KG1 (cell line): ENCODE measurements at regions not wholly inside any gene's neighbourhood (a gene's known extent, or its start where the extent isn't known, plus 50 kb on each side); places are given as distances from the start of the nearest gene placed in this dataset.
"Not testable (repeated sequence)": the region's sequence is repeated elsewhere in the genome, so short reads cannot be mapped to it uniquely, and the experiment has no call there.

Experiments
- DNase-seq: peaks from one replicate; lab custom pipeline; 2025; lab: John Stamatoyannopoulos, UW

DNA sequence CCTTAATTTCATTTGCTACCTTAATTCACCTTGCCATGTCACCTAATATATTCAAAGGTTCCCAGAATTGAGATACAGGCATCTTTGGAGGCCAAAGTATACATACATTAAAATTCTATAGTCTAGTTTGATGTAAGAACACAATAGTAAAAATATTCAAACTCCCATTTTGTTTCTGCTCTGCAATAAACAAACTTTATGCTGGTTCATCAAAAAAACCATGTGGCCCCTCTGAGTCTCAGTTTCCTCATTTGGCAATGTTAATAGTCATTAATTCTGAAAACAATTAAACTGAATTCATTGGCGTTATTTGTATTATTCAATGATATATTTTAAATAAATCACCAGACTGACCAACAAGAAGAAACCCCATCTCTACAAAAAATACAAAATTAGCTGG lies 639.4 kb upstream of the INTU start:
- DNase-seq: no peak

DNA sequence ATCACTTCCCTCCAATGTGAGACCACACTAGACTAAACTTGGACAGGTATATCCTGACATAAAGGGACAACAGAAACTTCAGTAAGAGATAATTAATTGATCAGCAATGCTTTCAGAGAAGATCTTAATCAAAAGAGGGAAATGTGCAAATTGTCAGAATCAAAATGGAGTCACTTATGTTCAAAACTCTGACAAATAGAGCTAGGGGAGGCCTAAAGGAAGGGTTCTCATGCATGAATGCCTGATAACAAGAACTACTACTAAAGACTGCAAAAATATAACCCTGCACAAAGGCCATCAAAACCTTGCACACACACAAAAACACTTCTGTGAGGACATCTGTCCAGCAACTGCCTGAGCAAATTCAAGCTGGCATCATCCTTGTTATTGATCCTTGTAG lies 637.5 kb upstream of the INTU start:
- no peak for DNase-seq

DNA sequence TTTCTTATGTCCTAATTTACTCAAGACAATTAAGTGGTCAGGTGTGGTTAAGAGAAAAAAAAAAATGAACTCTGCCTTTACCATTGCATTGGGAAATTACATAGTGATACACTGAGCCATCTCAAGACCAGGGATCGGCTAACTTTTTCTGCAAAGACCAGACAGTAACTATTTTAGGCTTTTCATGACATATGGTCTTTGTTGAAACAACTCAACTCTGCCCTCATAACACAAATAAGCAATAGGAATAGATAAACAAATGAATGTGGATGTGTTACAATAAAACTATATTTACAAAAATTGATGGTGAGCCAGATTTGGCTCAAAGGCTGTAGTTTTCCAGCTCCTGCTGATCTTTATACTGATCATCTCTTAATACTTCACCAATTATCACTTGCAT lies 632.6 kb upstream of the INTU start:
- DNase-seq: no peak

DNA sequence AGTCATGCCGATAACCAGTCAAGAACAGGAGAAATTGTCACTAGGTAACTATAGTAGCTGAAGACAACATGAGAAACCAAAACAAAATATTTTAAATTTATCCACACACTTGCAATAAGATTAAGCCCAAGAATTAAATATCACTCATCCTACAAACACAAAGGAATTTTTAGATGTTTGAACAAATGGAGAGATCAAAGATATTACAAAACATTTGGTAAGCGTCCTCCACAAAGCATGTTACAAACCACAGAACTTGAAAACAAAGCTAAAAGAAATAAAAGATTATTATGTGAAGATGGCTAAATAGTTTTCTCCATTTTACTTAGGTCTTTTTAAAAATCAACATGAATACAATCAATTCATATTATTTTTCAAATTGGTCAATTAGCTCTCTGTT lies 631.9 kb upstream of the INTU start:
- no peak for DNase-seq

DNA sequence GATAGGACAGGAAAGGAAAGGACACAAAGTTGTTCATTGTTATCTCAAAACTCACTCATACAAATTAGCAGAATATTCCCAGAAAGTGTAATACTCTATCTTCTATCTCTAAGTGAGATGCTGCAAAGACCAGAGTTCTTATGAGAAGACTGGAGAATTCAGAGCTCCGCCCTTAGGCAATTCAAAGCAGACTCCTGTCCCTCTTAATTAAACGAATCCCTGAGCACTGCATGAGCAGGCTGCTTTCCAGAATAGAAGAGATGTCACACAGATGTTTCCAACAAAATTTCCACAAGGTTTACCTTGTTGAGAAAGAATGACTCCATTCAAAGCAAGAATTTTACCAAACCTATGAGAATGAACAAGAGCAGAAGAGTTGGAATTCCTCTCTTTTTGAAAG lies 630.8 kb upstream of the INTU start:
- no peak for DNase-seq

DNA sequence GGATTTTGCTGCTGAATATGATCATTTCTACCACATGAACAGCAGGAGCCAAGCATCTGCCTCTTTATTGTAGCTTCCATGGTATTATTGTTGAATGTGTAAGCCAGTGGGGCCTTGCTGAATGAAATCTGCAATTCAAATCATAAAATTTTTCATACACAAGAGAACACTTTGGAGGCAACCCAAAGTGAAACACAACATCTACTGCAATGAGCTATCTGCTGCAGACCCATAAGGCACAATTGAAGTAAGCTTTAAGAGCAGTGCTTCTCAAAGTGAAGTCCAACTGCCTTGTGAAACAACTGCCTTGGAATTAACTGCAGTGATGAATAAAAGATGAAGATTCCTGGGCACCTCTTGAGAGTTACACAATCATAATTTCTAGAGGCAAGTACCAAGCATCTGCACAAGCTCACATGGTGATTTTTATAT lies 626.3 kb upstream of the INTU start:
- no peak for DNase-seq

DNA sequence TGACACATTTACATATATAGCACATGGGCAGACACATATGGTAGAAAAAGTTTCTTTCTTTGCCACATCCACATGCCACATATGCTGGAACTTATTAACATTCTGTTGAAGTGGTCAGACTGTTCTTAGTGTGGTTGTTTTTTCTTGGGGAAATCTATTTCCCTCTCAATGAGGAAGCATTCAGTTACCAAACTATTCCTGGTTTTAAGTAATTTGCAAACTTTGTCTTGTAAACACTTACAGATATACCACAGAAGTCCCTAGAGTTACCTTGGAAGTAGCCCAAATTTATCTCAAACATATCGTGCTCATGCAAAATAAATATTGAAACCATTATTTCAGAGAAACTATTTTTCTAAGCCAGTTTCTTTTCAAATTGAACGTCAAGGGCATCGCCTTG lies 625.5 kb upstream of the INTU start:
- no peak for DNase-seq

DNA sequence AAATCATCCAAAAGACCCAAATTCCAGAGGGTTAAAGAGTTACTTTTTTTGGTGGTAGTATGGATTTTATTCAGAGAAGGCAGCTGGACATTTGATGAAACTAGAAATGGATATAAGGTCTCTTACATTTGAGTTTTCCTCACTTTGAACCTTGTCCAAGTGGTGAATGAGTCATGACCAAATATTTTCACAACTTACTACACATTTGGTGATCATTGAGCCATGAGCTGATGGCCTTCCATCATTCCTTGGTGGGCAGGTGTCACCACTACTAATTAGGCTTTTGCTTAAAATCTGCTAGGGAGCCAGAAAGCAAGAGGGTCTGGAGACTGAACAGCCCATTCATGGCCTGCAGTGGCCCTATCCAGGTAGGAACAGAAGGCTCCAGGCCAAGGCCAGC lies 620.2 kb upstream of the INTU start:
- DNase-seq: no peak

DNA sequence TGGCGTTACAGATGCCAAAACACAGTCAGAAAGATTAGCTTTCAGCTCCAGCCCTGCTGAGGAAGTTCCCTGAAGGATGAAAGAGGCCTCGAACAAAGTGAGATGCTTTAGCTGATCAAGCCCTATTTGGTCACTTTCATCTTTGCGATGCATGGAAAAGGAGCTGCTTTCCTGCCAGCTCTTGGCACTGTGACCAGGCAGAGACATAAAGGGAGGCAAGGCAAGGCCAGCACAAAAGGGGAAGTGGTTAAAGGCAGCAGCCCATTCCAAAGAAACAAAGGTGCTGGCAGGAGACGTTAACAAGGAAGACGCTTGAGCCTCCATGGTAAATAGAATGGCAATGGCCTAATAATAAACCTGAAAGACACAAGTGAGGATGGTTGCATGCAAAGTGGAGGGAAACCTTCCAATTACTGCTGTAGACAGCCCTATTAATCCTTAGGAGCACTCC lies 617.1 kb upstream of the INTU start:
- no peak for DNase-seq

DNA sequence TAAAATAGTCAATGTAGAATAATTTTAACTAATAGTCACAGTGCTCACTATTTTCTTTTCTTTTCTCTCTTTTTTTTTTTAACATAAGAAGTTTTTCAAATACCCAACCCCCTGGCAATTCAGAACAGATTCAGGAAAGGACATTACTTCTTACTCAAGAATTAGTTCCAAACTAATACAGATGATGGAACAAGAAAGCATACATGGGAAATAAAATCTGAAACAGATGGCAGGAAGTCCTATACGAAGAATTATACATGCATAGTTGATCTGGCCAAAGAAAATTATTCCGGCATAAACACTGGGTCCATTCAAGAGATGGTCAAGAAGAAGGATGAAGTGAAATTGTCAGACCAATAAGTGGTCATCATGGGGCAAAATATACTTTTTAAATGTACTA lies 614.4 kb upstream of the INTU start:
- DNase-seq: no peak

DNA sequence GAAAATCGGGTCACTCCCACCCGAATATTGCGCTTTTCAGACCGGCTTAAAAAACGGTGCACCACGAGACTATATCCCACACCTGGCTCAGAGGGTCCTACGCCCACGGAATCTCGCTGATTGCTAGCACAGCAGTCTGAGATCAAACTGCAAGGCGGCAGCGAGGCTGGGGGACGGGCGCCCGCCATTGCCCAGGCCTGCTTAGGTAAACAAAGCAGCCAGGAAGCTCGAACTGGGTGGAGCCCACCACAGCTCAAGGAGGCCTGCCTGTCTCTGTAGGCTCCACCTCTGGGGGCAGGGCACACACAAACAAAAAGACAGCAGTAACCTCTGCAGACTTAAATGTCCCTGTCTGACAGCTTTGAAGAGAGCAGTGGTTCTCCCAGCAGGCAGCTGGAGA lies 611.9 kb upstream of the INTU start:
- not testable (repeated sequence) for DNase-seq

DNA sequence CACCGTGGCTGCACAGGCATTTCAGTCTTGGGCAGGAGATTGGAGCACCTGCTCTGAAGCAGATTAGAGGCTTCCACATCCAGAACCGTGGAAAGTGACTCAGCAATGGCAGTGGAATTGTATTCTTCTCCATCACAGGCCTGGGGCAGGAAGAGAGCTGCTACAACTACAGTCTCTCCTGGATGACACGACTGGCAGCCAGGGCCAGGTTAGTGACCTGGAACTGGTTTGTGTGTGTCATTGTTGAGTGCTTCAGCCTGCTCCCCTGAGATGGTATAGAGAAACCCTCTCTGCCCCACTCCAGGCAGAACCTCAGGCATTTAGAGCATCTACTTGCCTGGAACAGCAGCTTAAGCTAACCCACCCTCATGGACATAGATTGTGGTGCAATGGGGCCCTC lies 596.5 kb upstream of the INTU start:
- no peak for DNase-seq

DNA sequence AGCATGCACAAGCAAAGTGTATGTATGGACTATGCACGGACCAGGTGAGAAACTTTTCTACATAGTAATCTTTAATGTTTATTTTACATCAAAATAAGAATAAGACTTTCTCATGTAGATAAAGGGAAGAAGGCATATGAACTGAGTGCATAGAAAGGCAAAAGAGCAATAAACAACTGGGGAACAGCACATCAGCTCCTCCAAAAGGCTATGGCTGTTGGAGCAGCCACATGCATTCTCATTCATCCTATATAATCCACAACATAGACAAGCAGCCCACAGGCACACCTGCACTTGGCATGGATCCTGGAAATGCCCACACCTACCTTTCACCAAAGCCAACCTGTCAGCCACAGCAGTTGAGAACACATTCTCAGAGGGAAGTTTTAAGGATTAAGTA lies 586.9 kb upstream of the INTU start:
- no peak for DNase-seq

DNA sequence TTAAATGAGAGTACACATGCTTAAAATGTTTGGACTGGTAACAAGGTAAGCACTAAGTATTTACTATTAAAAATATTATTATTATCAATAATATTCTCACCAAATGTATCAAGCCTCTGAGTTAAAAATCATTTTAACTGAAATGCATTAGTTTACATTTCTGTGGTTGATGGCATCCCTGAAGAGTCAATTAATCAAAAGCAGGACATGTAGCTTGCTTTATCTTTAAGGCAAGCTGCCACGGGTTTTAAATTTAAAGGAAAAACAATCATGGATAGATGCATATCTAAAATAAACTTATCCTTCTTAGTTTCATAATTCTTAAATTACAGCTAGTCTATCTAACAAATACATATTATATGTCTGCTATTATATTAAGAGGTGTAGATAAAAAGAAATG lies 584.8 kb upstream of the INTU start:
- DNase-seq: no peak

DNA sequence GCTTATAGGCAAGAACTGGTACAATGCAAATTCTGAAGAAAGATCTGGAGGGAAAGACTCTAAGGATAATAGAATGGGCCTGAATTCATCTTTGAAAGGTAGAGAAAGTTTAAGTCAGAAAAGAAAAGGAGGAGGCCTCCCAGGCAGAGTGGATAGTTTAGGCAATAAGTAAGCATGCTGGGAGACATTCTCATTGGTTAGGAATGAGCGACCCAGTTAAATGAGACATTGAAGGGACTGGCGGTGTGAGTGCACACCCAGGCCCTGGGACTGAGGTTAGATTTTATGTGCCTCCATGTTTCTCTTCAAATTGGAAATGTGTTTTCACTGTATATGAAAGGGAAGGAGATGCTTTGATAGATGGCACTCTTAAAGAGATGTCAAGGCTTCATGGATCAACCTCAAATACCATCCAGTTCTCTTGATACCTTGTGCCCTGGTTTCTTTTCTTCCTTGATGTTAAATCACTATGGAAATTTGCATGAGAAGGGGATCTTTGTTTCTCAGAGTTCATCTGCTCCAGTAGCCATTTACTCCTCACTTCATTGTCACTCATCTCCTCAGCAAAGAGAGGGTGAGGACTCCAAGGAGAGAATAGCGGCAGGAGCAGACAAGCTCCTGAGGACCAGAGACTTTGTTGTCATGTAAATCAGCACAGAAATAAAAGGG lies 584.2 kb upstream of the INTU start:
- DNase-seq: no peak

DNA sequence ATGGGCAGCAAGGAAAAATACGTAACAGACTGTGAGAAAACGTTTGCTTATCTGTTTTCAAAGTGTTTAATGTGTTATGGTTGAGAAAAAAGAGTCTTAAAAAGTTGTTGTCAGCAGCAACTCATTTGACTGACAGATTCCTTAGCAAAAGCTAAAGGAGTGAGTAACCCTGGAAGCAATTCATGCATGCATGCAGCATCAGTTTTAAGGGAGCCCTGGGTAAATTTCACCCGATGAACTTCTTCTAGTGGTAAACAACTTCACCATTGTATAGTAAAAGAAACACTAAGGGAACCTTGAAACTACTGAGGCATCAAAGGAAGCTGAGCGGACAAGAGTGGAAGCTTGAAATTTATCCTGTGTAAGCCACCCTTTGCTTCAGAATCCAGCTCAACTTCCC lies 583.2 kb upstream of the INTU start:
- DNase-seq: no peak

DNA sequence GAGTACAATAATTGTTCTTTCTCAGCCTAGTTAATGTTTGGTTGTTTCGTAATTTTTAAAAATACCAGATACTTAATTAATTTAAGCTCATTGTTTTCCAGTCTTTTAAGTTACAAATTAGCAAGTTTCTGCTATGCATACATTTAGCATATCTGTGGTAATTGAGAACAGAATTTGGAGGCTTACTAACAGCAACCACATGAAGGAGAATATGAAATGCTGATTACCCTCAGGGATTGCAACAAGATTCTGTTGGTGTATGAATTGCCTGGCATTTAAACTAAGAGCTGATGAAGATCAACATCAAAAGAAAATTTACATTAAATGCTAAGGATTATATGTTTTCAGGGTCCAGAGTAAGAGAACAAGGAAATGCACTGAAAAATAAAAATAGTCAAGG lies 580.0 kb upstream of the INTU start:
- DNase-seq: no peak

DNA sequence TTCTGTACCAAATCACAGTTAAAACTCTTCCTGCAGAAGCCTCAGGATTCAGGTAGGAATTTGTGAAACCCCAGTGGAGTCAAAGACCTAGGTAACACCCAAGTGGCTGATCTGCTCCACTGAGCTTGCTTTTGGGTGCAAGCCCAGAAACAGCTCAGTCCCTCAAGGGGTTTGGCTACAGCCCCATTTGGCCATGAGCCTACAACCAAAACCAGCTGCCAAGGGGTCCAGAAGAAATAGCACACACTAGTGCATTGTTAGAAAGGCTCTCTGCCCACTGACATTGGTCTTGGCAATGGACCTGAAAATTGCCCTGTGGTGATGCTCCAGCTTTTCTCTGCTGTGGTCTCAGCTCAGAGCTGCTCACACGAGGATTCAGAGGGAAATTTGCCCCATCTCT lies 577.4 kb upstream of the INTU start:
- no peak for DNase-seq

DNA sequence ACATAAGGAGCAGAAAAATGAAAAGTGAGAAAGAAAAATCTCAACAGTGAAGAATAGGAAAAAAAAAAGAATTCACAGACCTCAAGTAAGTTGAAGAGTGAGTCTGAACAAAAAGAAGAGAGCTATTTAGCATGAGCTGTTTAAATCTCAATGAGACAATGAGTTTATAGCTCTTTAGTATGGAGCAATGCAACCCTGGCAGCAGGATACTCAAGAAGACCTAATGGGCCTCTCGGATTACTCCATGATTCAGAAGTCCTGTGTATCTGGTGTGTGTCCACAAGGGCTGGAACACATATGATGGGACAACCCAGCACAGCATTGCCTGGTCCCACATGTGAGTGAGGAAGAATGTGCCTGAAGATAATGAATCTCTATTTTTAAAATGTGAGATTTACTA lies 563.1 kb upstream of the INTU start:
- no peak for DNase-seq

DNA sequence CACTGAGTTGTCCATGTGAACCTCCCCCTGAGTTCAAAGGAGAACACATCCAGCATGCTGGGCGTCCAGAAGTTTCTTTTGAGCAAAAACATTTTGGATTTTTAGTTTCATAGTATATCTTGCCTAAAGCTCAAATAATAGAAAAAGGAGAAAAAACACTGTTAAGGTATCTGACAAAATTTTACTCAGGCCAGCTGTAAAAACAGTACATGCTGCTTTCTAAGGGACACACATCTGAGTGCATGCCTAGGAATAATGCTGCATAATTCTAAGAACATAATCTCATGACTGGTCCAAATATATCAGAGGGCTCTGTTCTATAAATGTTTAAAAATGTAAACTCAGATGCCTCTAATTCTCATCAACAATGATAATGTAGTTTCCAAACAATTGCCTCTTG lies 561.3 kb upstream of the INTU start:
- no peak for DNase-seq

DNA sequence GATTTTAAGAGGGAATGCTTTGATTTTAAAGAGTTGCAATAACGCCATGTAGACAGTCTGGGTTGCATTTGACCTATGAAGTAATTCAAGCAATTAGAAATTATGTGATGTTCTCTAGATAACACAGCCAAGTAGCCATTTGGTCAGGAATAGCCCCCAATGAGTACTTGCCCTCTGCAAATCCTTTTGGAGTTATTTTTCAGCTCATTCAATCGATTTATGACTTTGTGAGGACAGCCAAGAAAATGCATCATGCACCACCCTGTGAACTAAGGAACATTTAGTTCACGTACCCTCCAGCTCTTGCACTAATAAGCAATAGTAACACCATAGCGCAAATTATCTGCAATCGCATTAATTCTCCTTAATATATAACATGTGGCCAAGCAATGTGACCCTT lies 552.6 kb upstream of the INTU start:
- no peak for DNase-seq

DNA sequence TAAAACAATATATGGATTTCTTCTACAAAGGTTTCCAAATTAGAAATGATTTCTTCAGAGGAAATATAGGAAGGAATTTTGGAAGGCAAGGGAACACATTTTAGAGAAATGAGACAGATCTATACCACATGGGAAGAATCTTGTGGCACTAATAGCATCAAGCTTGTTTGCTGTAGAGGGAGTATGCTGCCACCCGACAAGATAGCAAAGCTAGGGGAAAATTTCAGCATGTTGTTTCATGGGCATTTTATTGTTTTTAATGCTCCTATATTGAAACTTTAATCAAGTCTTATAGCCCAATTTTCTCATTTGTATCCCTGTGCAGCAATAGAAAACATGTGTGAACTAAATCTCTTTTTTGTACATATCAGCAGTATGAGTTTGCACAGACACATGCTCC lies 551.7 kb upstream of the INTU start:
- no peak for DNase-seq

DNA sequence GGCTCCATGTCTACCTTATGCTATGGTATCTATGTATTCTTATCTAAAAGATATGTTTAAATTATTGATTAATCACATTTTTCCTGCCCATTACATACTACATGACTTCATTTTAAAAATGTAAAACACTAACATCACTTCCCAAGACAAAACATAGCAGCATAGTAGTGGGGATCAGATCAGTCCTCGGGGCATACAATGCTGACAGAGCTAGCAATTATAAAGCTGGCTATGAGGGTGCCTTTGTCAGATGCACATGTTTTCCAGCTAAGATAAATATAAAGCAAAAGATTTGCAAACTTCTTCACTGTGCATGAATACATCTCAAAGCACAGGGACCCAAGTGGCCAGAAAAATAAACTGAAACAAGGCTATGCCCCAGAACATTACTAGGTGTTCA lies 549.8 kb upstream of the INTU start:
- DNase-seq: no peak

DNA sequence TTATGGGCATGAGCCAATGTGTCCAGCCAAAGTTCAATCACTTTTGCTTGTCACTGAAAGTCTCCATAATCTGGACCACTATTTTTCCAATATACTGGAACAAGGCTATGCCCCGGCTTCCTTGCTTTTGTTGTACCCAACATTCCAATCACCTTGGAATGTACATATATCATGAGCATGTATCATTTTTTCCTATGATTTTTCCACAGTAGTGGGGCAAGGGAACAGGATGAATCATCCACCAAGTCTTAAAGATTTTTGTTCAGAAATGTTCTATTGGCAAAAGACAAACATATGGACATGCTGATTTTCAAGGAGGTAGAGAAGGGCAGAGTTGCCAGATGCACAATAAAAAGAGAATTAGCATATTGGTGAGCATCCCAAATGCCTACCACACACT lies 548.1 kb upstream of the INTU start:
- DNase-seq: no peak

DNA sequence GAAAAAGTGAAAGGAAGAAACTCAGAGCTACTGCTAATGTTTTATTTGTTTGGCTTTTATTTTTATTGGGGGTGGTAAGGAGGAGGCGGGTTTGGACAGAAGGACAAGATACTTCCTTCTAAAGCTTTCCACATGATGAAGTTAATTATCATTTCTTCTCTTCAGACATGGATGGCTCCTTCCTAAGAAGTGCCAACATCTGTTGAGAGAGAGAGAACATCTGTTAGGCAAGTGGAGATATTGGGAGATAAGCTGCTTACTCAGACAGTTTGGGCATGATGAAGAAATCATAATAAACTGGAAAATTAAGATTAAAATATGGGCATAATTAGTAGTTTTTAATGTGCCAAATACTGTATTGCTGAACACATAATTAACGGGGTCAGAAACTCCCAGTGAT lies 535.7 kb upstream of the INTU start:
- no peak for DNase-seq
